ENCODE measurements at regions not wholly inside any gene's neighbourhood (a gene's known extent, or its start where the extent isn't known, plus 50 kb on each side); places are given as distances from the start of the nearest gene placed in this dataset.
"Not testable (repeated sequence)": the region's sequence is repeated elsewhere in the genome, so short reads cannot be mapped to it uniquely, and the experiment has no call there.

GRCh38 chr2:216774620-216775019 is 79.3 kb upstream of the IGFBP5 start:
- DNase-seq: no peak

GRCh38 chr2:216774180-216774579 is 78.8 kb upstream of the IGFBP5 start:
- no peak for DNase-seq

GRCh38 chr2:216773072-216773471 is 77.7 kb upstream of the IGFBP5 start:
- peak; percentile 41 for DNase-seq

GRCh38 chr2:216770717-216771116 is 75.4 kb upstream of the IGFBP5 start:
- DNase-seq: no peak

- no peak for DNase-seq
Observed at GRCh38 chr2:216770050-216770449, 74.7 kb upstream of the IGFBP5 start.

- DNase-seq: peak; percentile 7
Observed at GRCh38 chr2:216769626-216770025, 74.3 kb upstream of the IGFBP5 start.

- no peak for DNase-seq
Observed at GRCh38 chr2:216768908-216769411, 73.6 kb upstream of the IGFBP5 start.

GRCh38 chr2:216765761-216766262 is 70.5 kb upstream of the IGFBP5 start:
- peak; percentile 97 for DNase-seq

GRCh38 chr2:216763396-216763795 is 68.0 kb upstream of the IGFBP5 start:
- DNase-seq: no peak

- no peak for DNase-seq
Observed at GRCh38 chr2:216761809-216762208, 66.5 kb upstream of the IGFBP5 start.

- DNase-seq: peak; percentile 70
Observed at GRCh38 chr2:216761133-216761532, 65.8 kb upstream of the IGFBP5 start.

- DNase-seq: peak; percentile 14
Observed at GRCh38 chr2:216758256-216759155, 63.2 kb upstream of the IGFBP5 start.

- no peak for DNase-seq
Observed at GRCh38 chr2:216757532-216757931, 62.2 kb upstream of the IGFBP5 start.

GRCh38 chr2:216756435-216756834 is 61.1 kb upstream of the IGFBP5 start:
- DNase-seq: no peak

- DNase-seq: no peak
Observed at GRCh38 chr2:216754812-216755211, 59.5 kb upstream of the IGFBP5 start.

- DNase-seq: peak; percentile 71
Observed at GRCh38 chr2:216754336-216754735, 59.0 kb upstream of the IGFBP5 start.

GRCh38 chr2:216752855-216753505 is 57.6 kb upstream of the IGFBP5 start:
- DNase-seq: no peak

- DNase-seq: peak; percentile 9
Observed at GRCh38 chr2:216750750-216751149, 55.4 kb upstream of the IGFBP5 start.

- not testable (repeated sequence) for DNase-seq
Observed at GRCh38 chr2:216746268-216746667, 50.9 kb upstream of the IGFBP5 start.

- DNase-seq: no peak
Observed at GRCh38 chr2:216745453-216745852, 50.1 kb upstream of the IGFBP5 start.

Measured in NCI-H1092 treated with DMSO at 0.1 percent for 48 hours (cell line).